ENCODE measurements at regions not wholly inside any gene's neighbourhood (a gene's known extent, or its start where the extent isn't known, plus 50 kb on each side); places are given as distances from the start of the nearest gene placed in this dataset.

- no peak overlapping the region for H3K9ac ChIP-seq (ENCODE audit: low read depth, low read length, poor library complexity)
- H2BK120ac ChIP-seq (ENCODE audit: low read depth, low read length) = no peak overlapping the region
- no peak overlapping the region for H3K18ac ChIP-seq (ENCODE audit: low read length)
- H3K4me3 ChIP-seq (ENCODE audit: low read length in 2 of 2) = no peak overlapping the region
- H3K79me1 ChIP-seq (ENCODE audit: low read depth, low read length) = no peaks in the 10 kb centered on the region
- DNase-seq (ENCODE audit: low spot score) = no peak
- H3K4ac ChIP-seq (ENCODE audit: low read length) = no peak overlapping the region
- H2BK5ac ChIP-seq (ENCODE audit: low read length) = no peak overlapping the region
- H3K14ac ChIP-seq (ENCODE audit: low read length) = no peak overlapping the region
- H3K4me2 ChIP-seq (ENCODE audit: insufficient read depth, low read length, poor library complexity, severe bottlenecking) = no peak overlapping the region
- no peak overlapping the region for H2BK15ac ChIP-seq (ENCODE audit: low read length)
- H2AFZ ChIP-seq (ENCODE audit: low read length) = no peak overlapping the region
- no peak overlapping the region for H4K91ac ChIP-seq (ENCODE audit: low read depth, low read length, poor library complexity)
- no peaks in the 10 kb centered on the region for H3K27me3 ChIP-seq (ENCODE audit: control insufficient read depth in 3 of 3, insufficient read depth in 3 of 3, low read depth in 1 of 3, low read length in 3 of 3)
- no peak overlapping the region for H3K27ac ChIP-seq (replicated peaks; ENCODE audit: low read length)
- no peaks in the 10 kb centered on the region for H3K36me3 ChIP-seq (replicated peaks in 1 of 2; ENCODE audit: control insufficient read depth in 2 of 2, insufficient read depth in 2 of 2, low read length in 2 of 2)
- peaks cover 10 to 24% of the 10 kb centered on the region in 2 donors for H3K4me1 ChIP-seq (ENCODE audit: control insufficient read depth in 2 of 2, insufficient read depth in 1 of 2, low read depth in 1 of 2, low read length in 2 of 2)
- no peak overlapping the region for H2BK12ac ChIP-seq (ENCODE audit: low read length)
- H2AK5ac ChIP-seq (ENCODE audit: low read depth, low read length) = no peak overlapping the region
- H3K23ac ChIP-seq (ENCODE audit: low read depth, low read length, poor library complexity) = no peak overlapping the region
- WGBS, 2 donors (ENCODE audit: extremely low coverage in 2 of 2, insufficient read length in 2 of 2, insufficient replicate concordance in 1 of 2) = no CpG with 5 or more reads among the region's 2 CpGs
- no peak overlapping the region for H4K8ac ChIP-seq (ENCODE audit: low read depth, low read length)
- H3K9me3 ChIP-seq (replicated peaks in 1 of 2; ENCODE audit: control insufficient read depth in 2 of 2, insufficient read depth in 1 of 2, low read depth in 1 of 2, low read length in 2 of 2) = peaks cover 0 to 4% of the 10 kb centered on the region in 2 donors
These were observed 217.9 kb upstream of the ACTBL2 start for GRCh38 chr5:57700484-57700883.

- no CpG with 5 or more reads among the region's 3 CpGs for WGBS, 2 donors (ENCODE audit: extremely low coverage in 2 of 2, insufficient read length in 2 of 2, insufficient replicate concordance in 1 of 2)
These were observed 217.5 kb upstream of the ACTBL2 start for GRCh38 chr5:57700072-57700471.

GRCh38 chr5:57698802-57699201 lies 216.2 kb upstream of the ACTBL2 start:
- Histone ChIP-seq H3K27ac (replicated peaks; ENCODE audit: low read length) (no peak overlapping the region), H3K4me3 (ENCODE audit: low read length in 2 of 2) (no peak overlapping the region), H3K36me3 (replicated peaks in 1 of 2; ENCODE audit: control insufficient read depth in 2 of 2, insufficient read depth in 2 of 2, low read length in 2 of 2) (no peaks in the 10 kb centered on the region), H2AK5ac (ENCODE audit: low read depth, low read length) (no peak overlapping the region), H2BK5ac (ENCODE audit: low read length) (no peak overlapping the region), H3K9me3 (replicated peaks in 1 of 2; ENCODE audit: control insufficient read depth in 2 of 2, insufficient read depth in 1 of 2, low read depth in 1 of 2, low read length in 2 of 2) (peaks cover 0 to 4% of the 10 kb centered on the region in 2 donors), H3K4me1 (ENCODE audit: control insufficient read depth in 2 of 2, insufficient read depth in 1 of 2, low read depth in 1 of 2, low read length in 2 of 2) (peaks cover 12 to 31% of the 10 kb centered on the region in 2 donors), H3K14ac (ENCODE audit: low read length) (no peak overlapping the region), H3K79me1 (ENCODE audit: low read depth, low read length) (no peaks in the 10 kb centered on the region), H2BK120ac (ENCODE audit: low read depth, low read length) (no peak overlapping the region), H3K9ac (ENCODE audit: low read depth, low read length, poor library complexity) (no peak overlapping the region), H3K23ac (ENCODE audit: low read depth, low read length, poor library complexity) (no peak overlapping the region), H2BK12ac (ENCODE audit: low read length) (no peak overlapping the region), H4K8ac (ENCODE audit: low read depth, low read length) (no peak overlapping the region), H4K91ac (ENCODE audit: low read depth, low read length, poor library complexity) (no peak overlapping the region), H3K4me2 (ENCODE audit: insufficient read depth, low read length, poor library complexity, severe bottlenecking) (no peak overlapping the region), H3K18ac (ENCODE audit: low read length) (no peak overlapping the region), H3K27me3 (ENCODE audit: control insufficient read depth in 3 of 3, insufficient read depth in 3 of 3, low read depth in 1 of 3, low read length in 3 of 3) (no peaks in the 10 kb centered on the region), H3K4ac (ENCODE audit: low read length) (no peak overlapping the region), H2BK15ac (ENCODE audit: low read length) (no peak overlapping the region), H2AFZ (ENCODE audit: low read length) (no peak overlapping the region)
- DNase-seq (ENCODE audit: low spot score) = peak; percentile 27

More at GRCh38 chr5:57700072-57700471, 217.5 kb upstream of the ACTBL2 start:
- DNase-seq (ENCODE audit: low spot score) = no peak
- Histone ChIP-seq H2BK15ac (ENCODE audit: low read length) (no peak overlapping the region), H3K4ac (ENCODE audit: low read length) (no peak overlapping the region), H2AFZ (ENCODE audit: low read length) (no peak overlapping the region), H3K36me3 (replicated peaks in 1 of 2; ENCODE audit: control insufficient read depth in 2 of 2, insufficient read depth in 2 of 2, low read length in 2 of 2) (no peaks in the 10 kb centered on the region), H3K9me3 (replicated peaks in 1 of 2; ENCODE audit: control insufficient read depth in 2 of 2, insufficient read depth in 1 of 2, low read depth in 1 of 2, low read length in 2 of 2) (peaks cover 0 to 4% of the 10 kb centered on the region in 2 donors), H3K79me1 (ENCODE audit: low read depth, low read length) (no peaks in the 10 kb centered on the region), H3K23ac (ENCODE audit: low read depth, low read length, poor library complexity) (no peak overlapping the region), H2AK5ac (ENCODE audit: low read depth, low read length) (no peak overlapping the region), H2BK5ac (ENCODE audit: low read length) (no peak overlapping the region), H3K4me2 (ENCODE audit: insufficient read depth, low read length, poor library complexity, severe bottlenecking) (no peak overlapping the region), H3K27ac (replicated peaks; ENCODE audit: low read length) (no peak overlapping the region), H2BK12ac (ENCODE audit: low read length) (no peak overlapping the region), H3K18ac (ENCODE audit: low read length) (no peak overlapping the region), H4K8ac (ENCODE audit: low read depth, low read length) (no peak overlapping the region), H3K4me3 (ENCODE audit: low read length in 2 of 2) (no peak overlapping the region), H3K9ac (ENCODE audit: low read depth, low read length, poor library complexity) (no peak overlapping the region), H3K27me3 (ENCODE audit: control insufficient read depth in 3 of 3, insufficient read depth in 3 of 3, low read depth in 1 of 3, low read length in 3 of 3) (no peaks in the 10 kb centered on the region), H4K91ac (ENCODE audit: low read depth, low read length, poor library complexity) (no peak overlapping the region), H3K14ac (ENCODE audit: low read length) (no peak overlapping the region), H3K4me1 (ENCODE audit: control insufficient read depth in 2 of 2, insufficient read depth in 1 of 2, low read depth in 1 of 2, low read length in 2 of 2) (peaks cover 12 to 28% of the 10 kb centered on the region in 2 donors), H2BK120ac (ENCODE audit: low read depth, low read length) (no peak overlapping the region)

GRCh38 chr5:57698086-57698485 lies 215.5 kb upstream of the ACTBL2 start:
- H3K36me3 ChIP-seq (replicated peaks in 1 of 2; ENCODE audit: control insufficient read depth in 2 of 2, insufficient read depth in 2 of 2, low read length in 2 of 2) = no peaks in the 10 kb centered on the region
- H3K9ac ChIP-seq (ENCODE audit: low read depth, low read length, poor library complexity) = no peak overlapping the region

More at GRCh38 chr5:57698086-57698485, 215.5 kb upstream of the ACTBL2 start:
- H3K18ac ChIP-seq (ENCODE audit: low read length) = no peak overlapping the region
- DNase-seq (ENCODE audit: low spot score) = no peak
- H3K79me1 ChIP-seq (ENCODE audit: low read depth, low read length) = no peaks in the 10 kb centered on the region
- no peaks in the 10 kb centered on the region for H3K9me3 ChIP-seq (replicated peaks in 1 of 2; ENCODE audit: control insufficient read depth in 2 of 2, insufficient read depth in 1 of 2, low read depth in 1 of 2, low read length in 2 of 2)
- no peak overlapping the region for H2AFZ ChIP-seq (ENCODE audit: low read length)
- no peak overlapping the region for H3K4me3 ChIP-seq (ENCODE audit: low read length in 2 of 2)
- no peak overlapping the region for H2BK15ac ChIP-seq (ENCODE audit: low read length)
- H3K4me2 ChIP-seq (ENCODE audit: insufficient read depth, low read length, poor library complexity, severe bottlenecking) = no peak overlapping the region
- no peaks in the 10 kb centered on the region for H3K27me3 ChIP-seq (ENCODE audit: control insufficient read depth in 3 of 3, insufficient read depth in 3 of 3, low read depth in 1 of 3, low read length in 3 of 3)
- H3K14ac ChIP-seq (ENCODE audit: low read length) = no peak overlapping the region
- H4K91ac ChIP-seq (ENCODE audit: low read depth, low read length, poor library complexity) = no peak overlapping the region
- no peak overlapping the region for H3K27ac ChIP-seq (replicated peaks; ENCODE audit: low read length)
- WGBS, 2 donors (ENCODE audit: extremely low coverage in 2 of 2, insufficient read length in 2 of 2, insufficient replicate concordance in 1 of 2) = no CpG with 5 or more reads among the region's 2 CpGs
- no peak overlapping the region for H3K4ac ChIP-seq (ENCODE audit: low read length)
- no peak overlapping the region for H3K23ac ChIP-seq (ENCODE audit: low read depth, low read length, poor library complexity)
- no peak overlapping the region for H2BK120ac ChIP-seq (ENCODE audit: low read depth, low read length)
- H2AK5ac ChIP-seq (ENCODE audit: low read depth, low read length) = no peak overlapping the region
- no peak overlapping the region for H2BK5ac ChIP-seq (ENCODE audit: low read length)
- H3K4me1 ChIP-seq (ENCODE audit: control insufficient read depth in 2 of 2, insufficient read depth in 1 of 2, low read depth in 1 of 2, low read length in 2 of 2) = peaks cover 13 to 38% of the 10 kb centered on the region in 2 donors
- H2BK12ac ChIP-seq (ENCODE audit: low read length) = no peak overlapping the region
- H4K8ac ChIP-seq (ENCODE audit: low read depth, low read length) = no peak overlapping the region

Measured in neuronal stem cell (in vitro differentiated cells).